ENCODE measurements at regions not wholly inside any gene's neighbourhood (a gene's known extent, or its start where the extent isn't known, plus 50 kb on each side); places are given as distances from the start of the nearest gene placed in this dataset.
A peak's percentile ranks its signal among the peaks of the same experiment; 100 is the strongest.
"Not testable (repeated sequence)": the region's sequence is repeated elsewhere in the genome, so short reads cannot be mapped to it uniquely, and the experiment has no call there.

DNA sequence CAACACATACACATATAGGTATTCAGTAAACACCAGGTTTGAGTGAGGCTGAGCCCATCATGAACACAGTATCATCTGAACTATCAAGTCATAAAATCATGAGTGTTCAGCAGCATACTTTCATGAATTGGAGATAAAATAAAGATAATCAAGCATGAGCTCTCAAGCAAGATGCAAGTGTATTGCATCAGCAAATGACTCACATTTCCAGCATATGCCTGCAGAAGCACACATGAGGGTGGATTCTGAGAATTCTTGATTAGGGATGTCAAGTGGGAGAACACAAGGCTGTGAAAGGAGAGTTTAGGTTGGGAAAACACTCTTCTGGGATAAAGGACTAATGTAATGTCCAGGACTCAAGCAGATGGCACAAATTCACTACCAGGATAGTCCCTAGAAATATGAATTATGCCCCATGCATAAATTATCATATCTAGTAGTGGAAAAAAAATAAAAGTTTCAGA is 299.2 kb downstream of the SRGAP2C start:
- CTCF ChIA-PET, result no interaction called here
- H3K27ac ChIP-seq, result no peak overlapping the region
- TF ChIP-seq, protein P1, sequence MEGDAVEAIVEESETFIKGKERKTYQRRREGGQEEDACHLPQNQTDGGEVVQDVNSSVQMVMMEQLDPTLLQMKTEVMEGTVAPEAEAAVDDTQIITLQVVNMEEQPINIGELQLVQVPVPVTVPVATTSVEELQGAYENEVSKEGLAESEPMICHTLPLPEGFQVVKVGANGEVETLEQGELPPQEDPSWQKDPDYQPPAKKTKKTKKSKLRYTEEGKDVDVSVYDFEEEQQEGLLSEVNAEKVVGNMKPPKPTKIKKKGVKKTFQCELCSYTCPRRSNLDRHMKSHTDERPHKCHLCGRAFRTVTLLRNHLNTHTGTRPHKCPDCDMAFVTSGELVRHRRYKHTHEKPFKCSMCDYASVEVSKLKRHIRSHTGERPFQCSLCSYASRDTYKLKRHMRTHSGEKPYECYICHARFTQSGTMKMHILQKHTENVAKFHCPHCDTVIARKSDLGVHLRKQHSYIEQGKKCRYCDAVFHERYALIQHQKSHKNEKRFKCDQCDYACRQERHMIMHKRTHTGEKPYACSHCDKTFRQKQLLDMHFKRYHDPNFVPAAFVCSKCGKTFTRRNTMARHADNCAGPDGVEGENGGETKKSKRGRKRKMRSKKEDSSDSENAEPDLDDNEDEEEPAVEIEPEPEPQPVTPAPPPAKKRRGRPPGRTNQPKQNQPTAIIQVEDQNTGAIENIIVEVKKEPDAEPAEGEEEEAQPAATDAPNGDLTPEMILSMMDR (conservative IDR thresholded peaks at IDR 0.05; ENCODE audit: low read depth), result no peak
- POLR2A ChIA-PET (ENCODE audit: low non-redundant PET), result no interaction called here
- DNase-seq (ENCODE audit: low spot score), result peak; percentile 28

DNA sequence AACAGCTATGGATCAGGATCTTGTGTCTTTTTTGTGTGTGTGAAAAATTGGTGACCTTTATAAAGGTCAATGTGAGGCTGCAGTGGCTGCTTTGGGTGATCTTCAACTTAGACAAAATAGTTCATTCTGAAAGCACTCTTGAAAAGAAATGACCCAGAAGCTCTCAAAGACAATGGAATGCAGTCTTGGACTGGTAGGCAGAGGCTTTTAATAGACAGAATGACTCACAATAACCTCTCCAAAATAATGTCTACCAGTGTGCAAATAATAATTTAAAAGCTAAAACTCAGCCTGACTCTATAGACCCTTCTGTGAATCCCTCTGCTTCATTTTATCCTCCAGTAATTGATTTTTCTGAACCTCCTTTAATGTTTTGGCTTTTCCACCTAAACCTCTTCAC is 310.0 kb downstream of the SRGAP2C start:
- H3K27ac ChIP-seq; DNase-seq (ENCODE audit: low spot score); CTCF ChIA-PET; POLR2A ChIA-PET (ENCODE audit: low non-redundant PET): not testable (repeated sequence)

DNA sequence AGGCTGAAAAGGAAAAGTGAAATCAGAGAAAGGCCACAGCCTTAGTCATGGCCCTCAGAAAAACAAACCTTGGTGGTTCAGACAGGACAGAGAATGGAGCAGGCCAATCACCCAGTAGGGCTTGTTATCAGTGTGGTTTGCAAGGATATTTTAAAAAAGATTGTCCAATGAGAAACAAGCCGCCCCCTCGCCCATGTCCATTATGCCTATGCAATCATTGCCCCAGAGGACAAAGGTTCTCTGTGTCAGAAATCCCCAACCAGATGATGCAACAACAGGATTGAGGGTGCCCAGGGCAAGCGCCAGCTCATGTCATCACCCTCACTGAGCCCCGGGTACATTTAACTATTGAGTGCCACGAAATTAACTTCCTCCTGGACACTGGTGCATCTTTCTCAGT is 326.7 kb downstream of the SRGAP2C start:
- DNase-seq (ENCODE audit: low spot score); H3K27ac ChIP-seq; POLR2A ChIA-PET (ENCODE audit: low non-redundant PET); CTCF ChIA-PET: not testable (repeated sequence)

DNA sequence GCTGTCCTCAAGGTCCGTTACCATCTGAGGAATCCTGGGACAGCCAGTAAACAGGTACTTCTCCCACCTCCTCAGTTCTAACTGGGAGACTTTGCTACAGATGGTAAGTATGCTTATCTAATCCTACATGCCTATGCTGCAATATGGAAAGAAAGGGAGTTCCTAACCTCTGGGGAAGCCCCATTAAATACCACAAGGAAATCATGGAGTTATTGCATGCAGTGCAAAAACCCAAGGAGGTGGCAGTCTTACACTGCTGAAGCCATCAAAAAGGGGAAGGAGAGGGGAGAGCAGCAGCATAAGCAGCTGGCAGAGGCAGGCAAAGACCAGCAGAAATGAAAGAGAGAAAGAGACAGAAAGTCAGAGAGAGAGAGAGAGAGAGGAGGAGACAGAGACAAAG is 327.1 kb downstream of the SRGAP2C start:
- H3K27ac ChIP-seq; CTCF ChIA-PET; POLR2A ChIA-PET (ENCODE audit: low non-redundant PET); DNase-seq (ENCODE audit: low spot score): not testable (repeated sequence)

DNA sequence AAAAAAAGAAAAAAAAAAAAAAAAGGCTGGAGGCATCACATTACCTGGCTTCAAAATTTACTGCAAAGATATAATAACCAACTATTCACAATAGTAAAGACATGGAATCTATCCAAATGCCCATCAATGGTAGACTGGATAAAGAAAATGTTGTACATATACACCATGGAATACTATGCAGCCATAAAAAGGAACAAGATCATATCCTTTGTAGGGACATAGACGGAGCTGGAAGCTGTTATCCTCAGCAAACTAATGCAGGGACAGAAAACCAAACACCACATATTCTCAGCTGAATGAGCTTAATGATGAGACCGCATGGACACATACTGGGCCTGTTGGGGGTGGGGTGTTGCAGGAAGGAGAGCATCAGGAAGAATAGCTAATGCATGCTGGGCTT is 330.5 kb downstream of the SRGAP2C start:
- DNase-seq (ENCODE audit: low spot score), result no peak
- H3K27ac ChIP-seq, result no peak overlapping the region
- ChIA-PET POLR2A (ENCODE audit: low non-redundant PET) (no interaction called here), CTCF (no interaction called here)
- TF ChIP-seq, protein P1 (conservative IDR thresholded peaks at IDR 0.05; ENCODE audit: low read depth), result no peak

DNA sequence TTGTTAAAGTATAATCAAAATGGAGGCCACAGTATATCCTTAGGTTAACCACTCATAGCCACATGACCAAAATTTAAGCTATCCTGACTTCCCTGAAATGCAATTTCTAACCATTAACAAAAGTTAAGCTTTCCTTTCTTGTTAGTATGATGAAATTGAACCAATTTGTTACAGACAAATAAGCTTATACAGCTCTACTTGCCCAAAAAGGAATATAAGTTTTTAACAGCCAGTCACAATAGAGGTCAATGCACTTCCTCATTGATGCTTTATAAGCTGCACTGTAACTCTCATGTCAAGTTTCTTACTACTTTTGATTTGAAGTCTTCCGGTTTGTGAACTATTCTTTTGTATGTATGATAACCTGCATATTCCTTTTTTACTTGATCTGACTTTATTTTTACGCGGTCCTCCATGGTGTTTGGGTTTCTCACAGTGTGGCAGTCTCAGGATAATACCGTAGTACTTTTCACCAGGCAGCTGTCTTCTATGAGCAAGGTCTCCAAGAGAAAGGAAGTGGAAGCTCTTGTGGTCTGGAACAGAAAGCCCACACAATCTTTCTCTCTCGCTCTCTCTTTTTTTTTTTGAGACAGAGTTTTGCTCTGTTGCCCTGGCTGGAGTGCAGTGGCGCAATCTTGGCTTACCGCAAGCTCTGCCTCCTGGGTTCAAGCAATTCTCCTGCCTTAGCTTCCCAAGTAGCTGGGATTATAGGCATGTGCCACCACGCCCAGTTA is 331.6 kb downstream of the SRGAP2C start:
- TF ChIP-seq, protein P1 (conservative IDR thresholded peaks at IDR 0.05; ENCODE audit: low read depth), result no peak
- CTCF ChIA-PET, result interaction anchor here (0.5 kb wide), 1 partner anchor 19 kb away, joined by 4 read pairs; no protein-coding TSS in a partner anchor
- H3K27ac ChIP-seq, result no peak overlapping the region
- DNase-seq (ENCODE audit: low spot score), result no peak
- POLR2A ChIA-PET (ENCODE audit: low non-redundant PET), result no interaction called here

DNA sequence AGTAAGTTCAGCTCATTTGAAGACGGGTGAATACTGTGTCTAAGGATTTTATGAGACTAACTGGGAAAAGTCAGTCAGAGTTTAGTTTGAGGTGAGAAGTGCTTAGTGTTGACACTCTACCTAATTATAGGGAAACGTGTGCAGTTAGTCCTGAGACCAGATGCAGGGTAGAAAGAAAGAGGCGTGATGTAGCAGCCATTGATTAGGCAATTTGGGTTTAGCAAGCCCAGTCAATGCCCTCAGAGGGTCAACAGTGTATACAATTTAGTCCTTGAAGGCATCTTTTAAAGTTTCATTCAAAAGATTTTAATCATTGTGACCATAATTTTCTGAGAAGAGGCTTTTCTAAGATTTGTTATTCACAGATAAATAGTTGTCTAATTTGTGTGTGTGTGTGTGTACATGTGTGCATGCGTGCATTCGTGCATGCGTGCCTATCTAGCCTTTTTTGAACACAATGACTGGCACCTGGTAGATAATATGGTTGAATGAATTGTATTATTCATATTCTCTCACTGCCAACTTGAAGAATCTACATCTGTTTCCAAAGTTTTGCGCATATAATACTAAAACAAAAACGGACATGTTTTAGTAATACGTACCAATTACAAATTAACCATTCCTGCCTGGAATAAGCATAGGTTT is 332.9 kb downstream of the SRGAP2C start:
- ChIA-PET CTCF (no interaction called here), POLR2A (ENCODE audit: low non-redundant PET) (no interaction called here)
- no peak for DNase-seq (ENCODE audit: low spot score)
- H3K27ac ChIP-seq, result no peak overlapping the region
- TF ChIP-seq, protein P1 (conservative IDR thresholded peaks at IDR 0.05; ENCODE audit: low read depth), result no peak

DNA sequence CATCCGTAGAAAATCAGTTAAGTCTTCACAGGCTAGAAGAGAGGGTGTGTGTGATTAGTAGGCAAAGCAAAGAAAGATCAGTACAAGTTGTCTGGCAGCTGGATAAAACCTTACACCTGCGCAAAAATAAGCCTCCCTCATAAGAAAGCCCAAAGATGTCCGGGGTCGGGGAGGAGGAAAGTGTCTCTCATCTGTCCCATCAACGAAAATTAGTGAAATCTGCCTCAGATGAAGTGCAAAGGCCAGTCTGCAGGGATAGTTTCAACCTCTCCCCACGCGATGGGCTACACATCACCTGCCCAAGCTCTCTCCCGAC is 333.9 kb downstream of the SRGAP2C start:
- TF ChIP-seq, protein P1 (conservative IDR thresholded peaks at IDR 0.05; ENCODE audit: low read depth), result no peak
- peak; percentile 1 for DNase-seq (ENCODE audit: low spot score)
- ChIA-PET POLR2A (ENCODE audit: low non-redundant PET) (interaction anchor here (0.9 kb wide), 1 partner anchor 55 kb away, joined by 4 read pairs; no protein-coding TSS in a partner anchor), CTCF (interaction anchor here (0.6 kb wide), 1 partner anchor 60 kb away, joined by 5 read pairs; no protein-coding TSS in a partner anchor)
- H3K27ac ChIP-seq, result peak overlapping the region; percentile 72
